A673 (cell line): ENCODE measurements at regions not wholly inside any gene's neighbourhood (a gene's known extent, or its start where the extent isn't known, plus 50 kb on each side); places are given as distances from the start of the nearest gene placed in this dataset.

ENCODE experiments used
- BruUV-seq: library from RNA; stranded (reverse); fragments of 400-500 nt; replicated peaks from 2 replicates; lab custom pipeline; 2021; lab: Mats Ljungman, UMichigan
- CTCF ChIA-PET: fragments of 300-600 bp; sonication (Branson Sonifier 250); formaldehyde crosslinking; loops from one replicate; lab custom pipeline; 2022; ENCODE audit warnings: antibody characterized with exemption; lab: Charles Lee
- POLR2A ChIA-PET: fragments of 300-600 bp; sonication (Branson Sonifier 250); formaldehyde crosslinking; loops from one replicate; lab custom pipeline; 2022; ENCODE audit warnings: antibody characterized with exemption; ENCODE audit not compliant: low non-redundant PET; lab: Charles Lee
- DNase-seq: peaks from one replicate; pipeline ENCODE4 v3.0.0-alpha.2; 2015; ENCODE audit warnings: low spot score
- H3K27ac ChIP-seq: fragments of 200-600 bp; sonication (generic); 2 replicates; pipeline ENCODE4 v1.5.1; 2016; ENCODE audit warnings: mixed run types, low read depth, mild to moderate bottlenecking, mixed read lengths, antibody characterized with exemption, low read length; ENCODE audit not compliant: poor library complexity, severe bottlenecking
- H3K27me3 ChIP-seq: fragments of 200-600 bp; sonication (generic); replicated peaks from 2 replicates; pipeline ENCODE4 v1.6.1; 2017; ENCODE audit warnings: mixed run types, low read depth, mild to moderate bottlenecking, mixed read lengths, antibody characterized with exemption, low read length; ENCODE audit not compliant: insufficient read depth, poor library complexity
- H3K36me3 ChIP-seq: fragments of 200-600 bp; sonication (generic); 2 replicates; pipeline ENCODE4 v1.6.1; 2016; ENCODE audit warnings: mixed run types, mild to moderate bottlenecking, mixed read lengths, antibody characterized with exemption, low read length; ENCODE audit not compliant: insufficient read depth, poor library complexity, severe bottlenecking
- H3K4me1 ChIP-seq: fragments of 200-600 bp; sonication (generic); 2 replicates; pipeline ENCODE4 v1.6.1; 2017; ENCODE audit warnings: mixed run types, mild to moderate bottlenecking, mixed read lengths, antibody characterized with exemption, low read length; ENCODE audit not compliant: insufficient read depth, poor library complexity, severe bottlenecking
- H3K4me3 ChIP-seq: fragments of 200-600 bp; sonication (generic); 2 replicates; pipeline ENCODE4 v1.5.1; 2016; ENCODE audit warnings: low read depth, mixed run types, mild to moderate bottlenecking, mixed read lengths, low read length; ENCODE audit not compliant: poor library complexity, severe bottlenecking
- H3K9me3 ChIP-seq: fragments of 200-600 bp; sonication (generic); 2 replicates; pipeline ENCODE4 v1.6.1; 2016; ENCODE audit warnings: mixed run types, low read depth, mild to moderate bottlenecking, mixed read lengths, antibody characterized with exemption, low read length; ENCODE audit not compliant: poor library complexity, severe bottlenecking
- CTCF ChIP-seq: fragments of 300-800, 200-600 bp; sonication (generic); conservative IDR thresholded peaks from 2 replicates; pipeline ENCODE4 v1.5.1; 2017; ENCODE audit warnings: low read depth, mild to moderate bottlenecking, antibody characterized with exemption, low read length, moderate library complexity, mixed read lengths
- EZH2 ChIP-seq: fragments of 200-600 bp; sonication (generic); IDR thresholded peaks from 2 replicates; pipeline ENCODE4 v1.6.1; 2017; ENCODE audit warnings: borderline replicate concordance, low read depth, mild to moderate bottlenecking, mixed read lengths, antibody characterized with exemption, low read length; ENCODE audit not compliant: poor library complexity, severe bottlenecking
- intact Hi-C: fragments of 100-400 bp; cut with micrococcal nuclease; formaldehyde crosslinking; loops from one replicate; pipeline ENCODE4 v1.10.0; 2022; ENCODE audit not compliant: unreplicated experiment

- no peak overlapping the region for H3K27ac ChIP-seq
- no peaks in the 10 kb centered on the region for H3K9me3 ChIP-seq
- no peak for DNase-seq
- no peaks in the 10 kb centered on the region for H3K36me3 ChIP-seq
- H3K4me3 ChIP-seq: no peak overlapping the region
- no peaks in the 10 kb centered on the region for H3K27me3 ChIP-seq
- no peaks in the 10 kb centered on the region for H3K4me1 ChIP-seq
- no TSS peak for BruUV-seq
- CTCF ChIA-PET: no interaction called here
- intact Hi-C loops: no loop called here
- no peak for TF ChIP-seq EZH2
- POLR2A ChIA-PET: no interaction called here
Measured at GRCh38 chr13:62659365-62659764, 1243.7 kb upstream of the PCDH20 start.

- CTCF ChIA-PET: no interaction called here
Measured at GRCh38 chr13:62653371-62653770, 1237.7 kb upstream of the PCDH20 start.

GRCh38 chr13:62643799-62644524 is 1228.3 kb upstream of the PCDH20 start:
- DNase-seq: no peak

More at GRCh38 chr13:62653371-62653770, 1237.7 kb upstream of the PCDH20 start:
- intact Hi-C loops: no loop called here
- no peak overlapping the region for H3K4me3 ChIP-seq
- TF ChIP-seq CTCF (no peak), EZH2 (no peak)
- no peaks in the 10 kb centered on the region for H3K27me3 ChIP-seq
- peak; percentile 5 for DNase-seq
- no peak overlapping the region for H3K27ac ChIP-seq
- POLR2A ChIA-PET: no interaction called here
- H3K36me3 ChIP-seq: no peaks in the 10 kb centered on the region
- no peaks in the 10 kb centered on the region for H3K9me3 ChIP-seq
- no peaks in the 10 kb centered on the region for H3K4me1 ChIP-seq
- no TSS peak for BruUV-seq

More at GRCh38 chr13:62643799-62644524, 1228.3 kb upstream of the PCDH20 start:
- H3K27me3 ChIP-seq: no peaks in the 10 kb centered on the region
- intact Hi-C loops: no loop called here
- CTCF ChIA-PET: no interaction called here
- H3K36me3 ChIP-seq: no peaks in the 10 kb centered on the region
- H3K27ac ChIP-seq: no peak overlapping the region
- H3K4me3 ChIP-seq: no peak overlapping the region
- no peaks in the 10 kb centered on the region for H3K4me1 ChIP-seq
- H3K9me3 ChIP-seq: no peaks in the 10 kb centered on the region
- no peak for TF ChIP-seq EZH2
- TF ChIP-seq CTCF: no peak
- POLR2A ChIA-PET: no interaction called here
- BruUV-seq: no TSS peak
